GM08714 (cell line): ENCODE measurements at regions not wholly inside any gene's neighbourhood (a gene's known extent, or its start where the extent isn't known, plus 50 kb on each side); places are given as distances from the start of the nearest gene placed in this dataset.

Source experiments
- H3K4me3 ChIP-seq: fragments of 200-500 bp; sonication (Bioruptor generic); 2 replicates; pipeline ENCODE4 v1.5.1; 2014; ENCODE audit warnings: mild to moderate bottlenecking, low read length, inconsistent platforms
- ZNF274 ChIP-seq: IDR thresholded peaks from 2 replicates; pipeline ENCODE4 v1.6.1; 2012; ENCODE audit warnings: mild to moderate bottlenecking, low read depth, low read length

- no peak for TF ChIP-seq ZNF274
- no peak overlapping the region for H3K4me3 ChIP-seq
Measured at GRCh38 chr18:40569605-40570004, 1385.4 kb upstream of the PIK3C3 start.

- TF ChIP-seq ZNF274 = no peak
- H3K4me3 ChIP-seq = no peak overlapping the region
Measured at GRCh38 chr18:40566510-40566844, 1388.6 kb upstream of the PIK3C3 start.

- no peak overlapping the region for H3K4me3 ChIP-seq
- TF ChIP-seq ZNF274 = no peak
Measured at GRCh38 chr18:40565805-40566509, 1389.1 kb upstream of the PIK3C3 start.

GRCh38 chr18:40559556-40559955 lies 1395.5 kb upstream of the PIK3C3 start:
- H3K4me3 ChIP-seq = no peak overlapping the region
- TF ChIP-seq ZNF274 = no peak

GRCh38 chr18:40558706-40559392 lies 1396.2 kb upstream of the PIK3C3 start:
- no peak overlapping the region for H3K4me3 ChIP-seq
- TF ChIP-seq ZNF274 = no peak

- H3K4me3 ChIP-seq = no peak overlapping the region
- TF ChIP-seq ZNF274 = no peak
Measured at GRCh38 chr18:40555914-40556313, 1399.1 kb upstream of the PIK3C3 start.

- no peak for TF ChIP-seq ZNF274
- H3K4me3 ChIP-seq = no peak overlapping the region
Measured at GRCh38 chr18:40553029-40553428, 1402.0 kb upstream of the PIK3C3 start.

GRCh38 chr18:40546875-40547274 lies 1408.2 kb upstream of the PIK3C3 start:
- no peak overlapping the region for H3K4me3 ChIP-seq
- no peak for TF ChIP-seq ZNF274

- H3K4me3 ChIP-seq = no peak overlapping the region
- no peak for TF ChIP-seq ZNF274
Measured at GRCh38 chr18:40534723-40535122, 1420.3 kb upstream of the PIK3C3 start.

- no peak overlapping the region for H3K4me3 ChIP-seq
- TF ChIP-seq ZNF274 = no peak
Measured at GRCh38 chr18:40532046-40532445, 1423.0 kb upstream of the PIK3C3 start.

GRCh38 chr18:40531051-40531450 lies 1424.0 kb upstream of the PIK3C3 start:
- TF ChIP-seq ZNF274 = no peak
- H3K4me3 ChIP-seq = no peak overlapping the region

GRCh38 chr18:40529478-40529877 lies 1425.6 kb upstream of the PIK3C3 start:
- no peak for TF ChIP-seq ZNF274
- H3K4me3 ChIP-seq = no peak overlapping the region

- no peak for TF ChIP-seq ZNF274
- H3K4me3 ChIP-seq = no peak overlapping the region
Measured at GRCh38 chr18:40524881-40525280, 1430.2 kb upstream of the PIK3C3 start.

- no peak for TF ChIP-seq ZNF274
- H3K4me3 ChIP-seq = no peak overlapping the region
Measured at GRCh38 chr18:40523287-40523686, 1431.7 kb upstream of the PIK3C3 start.

GRCh38 chr18:40501026-40501425 lies 1454.0 kb upstream of the PIK3C3 start:
- TF ChIP-seq ZNF274 = no peak
- H3K4me3 ChIP-seq = no peak overlapping the region
